ENCODE measurements at regions not wholly inside any gene's neighbourhood (a gene's known extent, or its start where the extent isn't known, plus 50 kb on each side); places are given as distances from the start of the nearest gene placed in this dataset.
"Not testable (repeated sequence)": the region's sequence is repeated elsewhere in the genome, so short reads cannot be mapped to it uniquely, and the experiment has no call there.

GRCh38 chr20:22688485-22688884, 104.1 kb upstream of the FOXA2 start:
- intact Hi-C loops (cut with DNase I) = loop anchor here (10.0 kb wide), 2 partner anchors 756 to 974 kb away; no protein-coding TSS in a partner anchor
- DNase-seq (ENCODE audit: missing footprints) (no peak), ATAC-seq (no peak)

GRCh38 chr20:22689266-22689665, 104.9 kb upstream of the FOXA2 start:
- DNase-seq (ENCODE audit: missing footprints) = no peak
- intact Hi-C loops (cut with DNase I) = loop anchor here (10.0 kb wide), 2 partner anchors 756 to 974 kb away; no protein-coding TSS in a partner anchor
- no peak for ATAC-seq

GRCh38 chr20:22690000-22690399, 105.6 kb upstream of the FOXA2 start:
- intact Hi-C loops (cut with DNase I) = loop anchor here (2.0 to 10.0 kb wide), 4 partner anchors 357 to 975 kb away; partner anchors contain the start of gene THBD
- ATAC-seq (no peak), DNase-seq (ENCODE audit: missing footprints) (no peak)

DNA sequence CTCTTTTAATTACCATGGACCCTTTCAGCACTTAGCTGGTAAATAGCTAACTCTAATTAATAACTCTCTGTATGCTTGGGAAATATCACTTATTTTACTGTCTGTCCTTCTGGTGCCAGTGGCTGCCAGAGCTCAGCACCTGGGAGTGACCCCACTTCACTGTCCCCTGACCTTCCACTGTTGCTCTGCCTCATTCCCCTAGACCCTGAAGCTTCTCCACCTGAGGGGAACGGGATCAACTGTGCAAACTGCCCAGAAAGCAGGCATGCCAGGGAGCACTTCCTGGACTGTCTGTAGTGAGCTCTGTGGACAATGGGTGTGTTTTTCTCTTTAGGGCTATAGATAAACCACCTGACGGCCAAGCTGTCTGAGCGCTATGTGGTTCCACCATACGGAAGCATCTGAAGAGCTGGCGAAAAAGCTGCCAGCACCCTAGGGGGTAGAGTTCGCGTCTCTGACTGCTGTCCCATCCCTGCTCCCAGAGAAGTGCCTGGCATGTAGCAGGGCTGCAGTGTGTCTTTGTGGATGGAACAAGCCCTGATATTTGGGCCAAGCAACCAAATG, 106.3 kb upstream of the FOXA2 start:
- no peak for ATAC-seq
- DNase-seq (ENCODE audit: missing footprints) = no peak
- intact Hi-C loops (cut with DNase I) = loop anchor here (1.0 to 5.0 kb wide), 3 partner anchors 357 to 650 kb away; partner anchors contain the start of gene THBD

- ATAC-seq (peak; percentile 87), DNase-seq (ENCODE audit: missing footprints) (peak; percentile 90)
- intact Hi-C loops (cut with DNase I) = loop anchor here (1.0 to 5.0 kb wide), 3 partner anchors 356 to 649 kb away; partner anchors contain the start of gene THBD
Observed at GRCh38 chr20:22691369-22692118, 107.2 kb upstream of the FOXA2 start.

GRCh38 chr20:22692119-22692475, 107.7 kb upstream of the FOXA2 start:
- intact Hi-C loops (cut with DNase I) = loop anchor here (5.0 kb wide), 1 partner anchor 355 kb away; the partner anchor contains the start of gene THBD
- DNase-seq (ENCODE audit: missing footprints) = no peak
- ATAC-seq = no peak

DNA sequence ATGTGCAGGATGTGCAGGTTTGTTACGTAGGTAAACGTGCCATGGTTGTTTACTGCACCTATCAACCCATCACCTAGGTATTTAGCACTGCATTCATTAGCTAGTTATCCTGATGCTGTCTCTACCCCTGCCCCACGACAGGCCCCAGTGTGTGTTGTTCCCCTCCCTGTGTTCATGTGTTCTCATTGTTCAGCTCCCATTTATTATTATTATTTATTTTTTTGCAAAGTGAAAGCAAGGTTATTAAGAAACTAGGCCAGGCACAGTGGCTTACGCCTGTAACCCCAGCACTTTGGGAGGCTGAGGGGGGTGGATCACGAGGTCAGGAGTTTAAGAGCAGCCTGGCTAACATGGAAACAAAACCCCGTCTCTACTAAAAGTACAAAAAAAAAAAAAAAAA, 108.2 kb upstream of the FOXA2 start:
- not testable (repeated sequence) for ATAC-seq; DNase-seq (ENCODE audit: missing footprints)
- intact Hi-C loops (cut with DNase I) = loop anchor here (5.0 kb wide), 1 partner anchor 355 kb away; the partner anchor contains the start of gene THBD

DNA sequence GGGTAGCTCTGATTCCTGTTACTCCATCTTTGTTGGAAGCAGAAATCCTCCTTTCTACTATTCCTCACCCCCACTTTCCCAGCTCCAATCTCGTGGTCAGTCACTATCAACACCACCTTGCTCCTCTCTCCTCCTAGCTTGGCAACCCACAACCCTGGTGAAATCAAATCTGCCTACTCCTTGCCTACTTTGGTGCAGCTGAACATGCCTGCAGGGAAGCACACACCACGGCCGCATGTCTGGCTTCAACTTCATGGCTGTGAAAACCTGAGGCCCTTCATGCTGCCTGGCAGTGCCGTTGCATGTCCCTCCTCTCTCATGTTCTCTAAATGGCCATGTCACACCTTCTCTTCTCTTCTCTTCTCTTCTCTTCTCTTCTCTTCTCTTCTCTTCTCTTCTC, 112.4 kb upstream of the FOXA2 start:
- DNase-seq (ENCODE audit: missing footprints) = no peak
- intact Hi-C loops (cut with DNase I) = no loop called here
- no peak for ATAC-seq

DNA sequence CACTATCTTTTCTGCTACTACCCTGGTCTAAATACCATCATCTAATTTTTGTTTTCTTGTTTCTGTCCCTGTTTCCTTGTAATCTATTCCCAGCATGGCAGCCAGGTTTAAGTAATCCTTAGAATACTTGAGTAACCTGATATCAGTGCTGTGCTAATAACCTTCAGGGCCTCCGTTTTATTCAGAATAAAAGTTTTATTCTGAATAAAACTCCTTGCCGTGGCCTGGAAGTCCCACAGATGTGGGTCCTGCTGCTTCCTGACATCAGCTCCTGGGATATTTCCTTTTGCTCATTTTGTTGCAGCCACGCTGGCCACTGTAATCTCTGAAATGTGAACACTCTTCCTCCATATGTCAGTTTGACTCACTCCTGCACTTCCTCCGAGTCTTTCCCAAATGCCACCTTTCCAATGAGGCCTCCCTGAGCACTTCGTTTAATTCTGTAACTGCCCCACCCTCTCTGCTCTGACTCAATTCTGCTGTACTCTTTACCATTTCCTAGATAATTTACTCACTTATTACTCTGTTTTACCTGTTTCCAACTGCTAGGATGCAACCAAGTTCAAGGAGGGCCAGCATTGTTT, 114.0 kb upstream of the FOXA2 start:
- ATAC-seq = no peak
- no peak for DNase-seq (ENCODE audit: missing footprints)
- intact Hi-C loops (cut with DNase I) = no loop called here

GRCh38 chr20:22699396-22699795, 115.0 kb upstream of the FOXA2 start:
- ATAC-seq (no peak), DNase-seq (ENCODE audit: missing footprints) (no peak)
- intact Hi-C loops (cut with DNase I) = no loop called here

DNA sequence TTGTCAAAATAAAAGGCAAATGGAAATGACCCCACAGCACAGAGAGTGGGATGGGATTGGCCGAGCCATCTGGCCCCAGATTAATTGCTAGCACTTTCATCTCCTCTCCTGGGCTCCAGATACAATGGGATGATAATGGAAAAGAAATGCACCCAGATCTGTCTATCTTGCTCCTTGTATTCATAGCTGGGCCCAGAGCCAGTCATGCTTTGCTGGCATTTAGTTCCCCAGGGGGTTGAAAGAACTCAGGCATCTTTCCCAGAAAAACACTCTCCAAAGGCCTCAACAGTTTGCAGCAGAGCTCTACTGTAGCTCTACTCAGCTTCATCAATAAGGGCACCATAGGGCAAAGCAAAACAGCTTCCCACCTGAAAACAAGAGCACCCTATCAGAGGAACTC, 116.0 kb upstream of the FOXA2 start:
- no peak for ATAC-seq
- no peak for DNase-seq (ENCODE audit: missing footprints)
- intact Hi-C loops (cut with DNase I) = no loop called here

GRCh38 chr20:22701679-22702308, 117.4 kb upstream of the FOXA2 start:
- intact Hi-C loops (cut with DNase I) = no loop called here
- DNase-seq (ENCODE audit: missing footprints) (no peak), ATAC-seq (no peak)

GRCh38 chr20:22703843-22704242, 119.5 kb upstream of the FOXA2 start:
- DNase-seq (ENCODE audit: missing footprints) (no peak), ATAC-seq (no peak)
- intact Hi-C loops (cut with DNase I) = no loop called here

DNA sequence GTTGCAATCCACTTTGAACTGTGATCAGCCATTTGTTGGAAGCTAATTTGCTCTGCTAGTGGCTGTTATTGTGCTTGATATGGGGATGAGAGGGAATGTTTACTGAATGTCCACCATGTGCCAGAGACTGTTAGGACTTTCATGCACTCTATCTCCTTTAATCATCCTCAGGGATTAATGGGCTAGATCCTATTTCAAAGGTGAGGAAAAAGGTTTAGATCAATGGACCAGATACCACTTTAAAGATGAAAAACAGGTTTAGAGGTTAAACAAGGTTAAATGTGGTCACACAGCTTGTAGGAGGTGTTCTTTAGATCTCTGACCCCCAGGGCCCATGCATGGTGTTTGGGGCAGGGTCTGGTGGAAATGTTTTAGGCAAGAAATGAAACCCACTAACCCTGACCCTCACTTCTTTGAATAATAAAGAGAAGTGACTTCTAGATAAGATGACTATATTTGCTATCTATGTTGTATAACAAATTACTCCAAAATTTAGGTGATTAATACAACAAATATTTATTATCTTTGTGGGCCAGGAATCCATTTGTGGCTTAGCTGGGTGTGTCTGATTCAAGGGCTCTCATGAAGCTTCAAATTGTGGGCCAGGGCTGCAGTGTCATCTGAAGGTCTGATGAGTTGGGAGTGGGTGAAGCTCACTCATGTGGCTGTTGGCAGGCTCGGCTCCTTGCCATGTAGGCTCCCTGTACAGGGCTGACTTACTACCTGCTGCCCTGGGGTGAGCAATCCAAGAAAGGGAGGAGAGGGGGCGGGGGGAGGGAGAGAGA, 127.8 kb upstream of the FOXA2 start:
- DNase-seq (ENCODE audit: missing footprints) = no peak
- ATAC-seq = no peak
- intact Hi-C loops (cut with DNase I) = no loop called here

DNA sequence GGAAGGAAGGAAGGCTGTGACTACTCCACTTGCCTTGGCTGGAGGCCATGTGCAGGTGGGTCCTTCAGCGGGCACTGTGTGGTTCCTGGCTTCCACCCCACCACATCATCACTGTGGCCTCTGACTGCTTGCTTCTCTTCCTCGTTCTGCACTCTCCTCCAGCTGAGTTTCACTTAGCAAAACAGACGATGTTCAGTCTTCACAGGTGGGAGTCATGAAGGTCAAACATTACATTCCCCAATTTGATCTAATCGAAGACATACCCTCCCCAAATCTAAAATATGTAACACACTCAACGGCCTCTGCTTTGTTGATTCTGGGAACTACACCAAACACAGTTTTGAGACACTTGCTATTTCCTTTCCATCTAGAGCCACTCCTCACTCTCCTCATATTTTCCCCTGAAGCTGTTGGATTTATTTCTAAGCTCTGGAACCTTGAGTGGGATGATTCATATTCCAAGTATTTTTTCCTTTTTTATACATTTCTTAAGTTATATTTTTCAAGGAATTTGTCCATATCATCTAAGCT, 132.5 kb upstream of the FOXA2 start:
- intact Hi-C loops (cut with DNase I) = loop anchor here (5.0 kb wide), 1 partner anchor 330 kb away; the partner anchor contains the start of gene THBD
- no peak for ATAC-seq
- DNase-seq (ENCODE audit: missing footprints) = no peak

- DNase-seq (ENCODE audit: missing footprints) = no peak
- ATAC-seq = peak; percentile 71
- intact Hi-C loops (cut with DNase I) = loop anchor here (5.0 kb wide), 1 partner anchor 330 kb away; the partner anchor contains the start of gene THBD
Observed at GRCh38 chr20:22717466-22717865, 133.1 kb upstream of the FOXA2 start.

DNA sequence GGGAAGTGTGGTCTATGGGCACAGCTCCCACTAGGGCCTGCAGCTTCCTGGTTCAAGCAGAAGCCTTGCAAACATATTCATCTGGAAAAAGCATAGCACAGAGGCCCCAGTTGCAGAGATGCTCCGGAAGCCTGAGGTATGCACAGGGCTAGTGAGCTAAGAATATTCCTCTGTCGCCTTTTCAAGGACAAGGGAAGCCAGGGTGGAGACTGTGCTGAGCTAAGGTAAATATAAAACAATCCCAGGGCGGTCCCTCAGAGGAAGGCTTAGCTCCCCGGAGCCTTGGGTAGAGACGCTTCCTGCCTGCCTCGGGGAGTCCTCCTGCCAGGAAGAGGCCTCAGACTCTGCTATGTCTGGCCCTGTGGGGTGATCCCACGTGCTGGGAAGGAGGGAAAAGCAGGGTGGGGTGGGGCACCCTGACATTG, 134.8 kb upstream of the FOXA2 start:
- ATAC-seq = peak; percentile 59
- no peak for DNase-seq (ENCODE audit: missing footprints)
- intact Hi-C loops (cut with DNase I) = loop anchor here (1.0 to 5.0 kb wide), 2 partner anchors 143 to 328 kb away; partner anchors contain the start of gene THBD

- DNase-seq (ENCODE audit: missing footprints) = no peak
- ATAC-seq = no peak
- intact Hi-C loops (cut with DNase I) = no loop called here
Observed at GRCh38 chr20:22720206-22720605, 135.8 kb upstream of the FOXA2 start.

All from Right ventricle myocardium inferior (tissue), 1 donor.